Mesenchymal stem cell (in vitro differentiated cells and primary cell): ENCODE measurements at regions not wholly inside any gene's neighbourhood (a gene's known extent, or its start where the extent isn't known, plus 50 kb on each side); places are given as distances from the start of the nearest gene placed in this dataset.

ENCODE experiments used
- DNase-seq: peaks from one replicate; pipeline ENCODE4 v3.0.0-alpha.2; 2013
- H2AFZ ChIP-seq: one replicate; pipeline ENCODE4 v1.6.1; 2013; ENCODE audit warnings: low read depth, mild to moderate bottlenecking, control low read depth, inconsistent platforms, low read length, moderate library complexity
- H2AK5ac ChIP-seq: 2 replicates; pipeline ENCODE4 v1.6.1; 2013; ENCODE audit warnings: low read length, moderate library complexity, mild to moderate bottlenecking, inconsistent platforms; ENCODE audit not compliant: severe bottlenecking
- H2BK120ac ChIP-seq: one replicate; pipeline ENCODE4 v1.6.1; 2013; ENCODE audit warnings: low read depth, mild to moderate bottlenecking, inconsistent platforms, low read length, moderate library complexity
- H2BK12ac ChIP-seq, 2 experiments: one replicate each; pipeline ENCODE4 v1.6.1; 2013; ENCODE audit warnings: inconsistent platforms in 2 of 2, low read length in 2 of 2, mild to moderate bottlenecking in 2 of 2, moderate library complexity in 2 of 2, control low read depth in 1 of 2
- H2BK15ac ChIP-seq: one replicate; pipeline ENCODE4 v1.6.1; 2013; ENCODE audit warnings: mild to moderate bottlenecking, low read depth, inconsistent platforms; ENCODE audit not compliant: poor library complexity, severe bottlenecking
- H2BK5ac ChIP-seq: 2 replicates; pipeline ENCODE4 v1.6.1; 2013; ENCODE audit warnings: low read depth, mild to moderate bottlenecking, low read length, control low read depth, inconsistent platforms; ENCODE audit not compliant: poor library complexity, severe bottlenecking
- H3K14ac ChIP-seq, 2 experiments: one replicate each; pipeline ENCODE4 v1.6.1; 2013; ENCODE audit warnings: inconsistent platforms in 2 of 2, low read length in 2 of 2, control low read depth in 1 of 2, mild to moderate bottlenecking in 1 of 2, moderate library complexity in 1 of 2
- H3K18ac ChIP-seq, 2 experiments: one replicate each; pipeline ENCODE4 v1.6.1; 2013; ENCODE audit warnings: inconsistent platforms in 2 of 2, low read length in 2 of 2, control low read depth in 1 of 2, low read depth in 1 of 2, mild to moderate bottlenecking in 1 of 2
- H3K23ac ChIP-seq, 2 experiments: one replicate each; pipeline ENCODE4 v1.6.1; 2013; ENCODE audit warnings: inconsistent platforms in 2 of 2, low read length in 2 of 2, mild to moderate bottlenecking in 2 of 2, moderate library complexity in 2 of 2, control low read depth in 1 of 2
- H3K27ac ChIP-seq: 2 replicates; pipeline ENCODE4 v1.5.1; 2013; ENCODE audit warnings: mild to moderate bottlenecking, moderate library complexity, low read length, control low read depth, inconsistent platforms; ENCODE audit not compliant: poor library complexity, severe bottlenecking
- H3K27me3 ChIP-seq, 2 experiments: 2 replicates each; pipeline versions ENCODE4 v1.6.1 to v1.7.0; 2013; ENCODE audit warnings: low read length in 2 of 2, mild to moderate bottlenecking in 2 of 2, moderate library complexity in 2 of 2, control low read depth in 1 of 2, inconsistent platforms in 1 of 2; ENCODE audit not compliant: control insufficient read depth in 1 of 2, insufficient read depth in 1 of 2
- H3K36me3 ChIP-seq, 2 experiments: 2 replicates each; pipeline versions ENCODE4 v1.6.1 to v1.7.0; 2013; ENCODE audit warnings: low read length in 2 of 2, control low read depth in 1 of 2, inconsistent platforms in 1 of 2, low read depth in 1 of 2, mild to moderate bottlenecking in 1 of 2; ENCODE audit not compliant: insufficient read depth in 2 of 2, control insufficient read depth in 1 of 2
- H3K4ac ChIP-seq, 2 experiments: one replicate each; pipeline ENCODE4 v1.6.1; 2013; ENCODE audit warnings: inconsistent platforms in 2 of 2, low read length in 2 of 2, mild to moderate bottlenecking in 2 of 2, moderate library complexity in 2 of 2, control low read depth in 1 of 2, low read depth in 1 of 2
- H3K4me1 ChIP-seq: 2 replicates; pipeline ENCODE4 v1.6.1; 2013; ENCODE audit warnings: low read depth, low read length, control low read depth; ENCODE audit not compliant: control insufficient read depth, insufficient read depth
- H3K4me2 ChIP-seq: 2 replicates; pipeline ENCODE4 v1.6.1; 2013; ENCODE audit warnings: low read length, mild to moderate bottlenecking, inconsistent platforms; ENCODE audit not compliant: poor library complexity, severe bottlenecking
- H3K4me3 ChIP-seq, 2 experiments: 2 replicates each; pipeline versions ENCODE4 v1.5.1 to v1.7.0; 2013; ENCODE audit warnings: low read length in 2 of 2, mild to moderate bottlenecking in 2 of 2, control low read depth in 1 of 2, low read depth in 1 of 2; ENCODE audit not compliant: insufficient read depth in 1 of 2
- H3K79me1 ChIP-seq: replicated peaks from 2 replicates; pipeline ENCODE4 v1.6.1; 2013; ENCODE audit warnings: mild to moderate bottlenecking, control low read depth, low read length, inconsistent platforms; ENCODE audit not compliant: poor library complexity, severe bottlenecking
- H3K9ac ChIP-seq: 2 replicates; pipeline ENCODE4 v1.7.0; 2013; ENCODE audit warnings: mild to moderate bottlenecking, low read length, moderate library complexity
- H3K9me3 ChIP-seq: 2 replicates; pipeline ENCODE4 v1.7.0; 2013; ENCODE audit warnings: mild to moderate bottlenecking, low read length; ENCODE audit not compliant: control insufficient read depth
- H4K8ac ChIP-seq: one replicate; pipeline ENCODE4 v1.6.1; 2013; ENCODE audit warnings: inconsistent platforms, mild to moderate bottlenecking, low read length, moderate library complexity
- H4K91ac ChIP-seq: one replicate; pipeline ENCODE4 v1.6.1; 2013; ENCODE audit warnings: mild to moderate bottlenecking, low read length, inconsistent platforms
- WGBS: methylation state at CpG from one replicate; pipeline ENCODE4 v1.1.7; 2013; ENCODE audit warnings: mixed read lengths; 5-methylcytosine and 5-hydroxymethylcytosine counted together

GRCh38 chr14:87497301-87497700, 495.7 kb downstream of the GALC start:
- no peaks in the 10 kb centered on the region for H3K79me1 ChIP-seq
- no peak overlapping the region for H3K27ac ChIP-seq
- no peaks in the 10 kb centered on the region for H3K36me3 ChIP-seq
- no peak overlapping the region for H4K8ac ChIP-seq
- no peak overlapping the region for H3K4ac ChIP-seq
- no peak overlapping the region for H2AK5ac ChIP-seq
- H3K4me1 ChIP-seq = peaks cover 2% of the 10 kb centered on the region
- no peak overlapping the region for H2BK5ac ChIP-seq
- no peak for DNase-seq
- H3K4me3 ChIP-seq = no peak overlapping the region
- no peak overlapping the region for H2AFZ ChIP-seq
- no peak overlapping the region for H3K23ac ChIP-seq
- H3K9me3 ChIP-seq = no peaks in the 10 kb centered on the region
- no peak overlapping the region for H2BK120ac ChIP-seq
- no peaks in the 10 kb centered on the region for H3K27me3 ChIP-seq
- H3K9ac ChIP-seq = no peak overlapping the region
- H2BK15ac ChIP-seq = no peak overlapping the region
- no peak overlapping the region for H3K14ac ChIP-seq
- H2BK12ac ChIP-seq = no peak overlapping the region
- no peak overlapping the region for H4K91ac ChIP-seq
- WGBS = 88% methylated on average over 3 of the region's 3 CpGs
- H3K4me2 ChIP-seq = no peak overlapping the region
- no peak overlapping the region for H3K18ac ChIP-seq

DNA sequence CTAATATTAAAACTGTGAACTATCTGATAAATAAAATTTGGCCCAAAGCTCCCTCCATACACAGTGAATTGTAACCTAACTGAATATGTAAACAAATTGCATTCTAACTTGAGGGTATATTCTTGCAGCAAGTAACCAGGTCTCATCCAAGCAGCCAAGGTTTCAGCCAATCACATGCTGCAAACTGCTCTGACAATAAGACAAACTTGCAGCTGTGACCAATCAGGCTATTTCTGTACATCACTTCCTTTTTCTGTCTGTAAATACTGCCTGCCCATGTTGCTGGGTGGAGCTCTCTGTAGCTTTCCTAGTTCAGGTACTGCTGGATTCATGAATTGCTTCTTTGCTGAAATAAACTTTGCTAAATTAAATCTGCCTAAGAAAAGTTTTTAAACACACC, 499.0 kb downstream of the GALC start:
- Histone ChIP-seq H3K9me3 (no peaks in the 10 kb centered on the region), H3K18ac (no peak overlapping the region), H3K4me2 (no peak overlapping the region), H3K36me3 (no peaks in the 10 kb centered on the region), H3K14ac (no peak overlapping the region), H4K8ac (no peak overlapping the region), H3K9ac (no peak overlapping the region), H2BK15ac (no peak overlapping the region), H3K27me3 (no peaks in the 10 kb centered on the region), H2BK120ac (no peak overlapping the region), H2AFZ (no peak overlapping the region), H3K4ac (no peak overlapping the region), H4K91ac (no peak overlapping the region), H3K79me1 (no peaks in the 10 kb centered on the region), H2BK12ac (no peak overlapping the region), H2BK5ac (no peak overlapping the region), H3K23ac (no peak overlapping the region), H3K4me3 (no peak overlapping the region), H2AK5ac (no peak overlapping the region), H3K27ac (no peak overlapping the region), H3K4me1 (peaks cover 2% of the 10 kb centered on the region)
- no peak for DNase-seq

DNA sequence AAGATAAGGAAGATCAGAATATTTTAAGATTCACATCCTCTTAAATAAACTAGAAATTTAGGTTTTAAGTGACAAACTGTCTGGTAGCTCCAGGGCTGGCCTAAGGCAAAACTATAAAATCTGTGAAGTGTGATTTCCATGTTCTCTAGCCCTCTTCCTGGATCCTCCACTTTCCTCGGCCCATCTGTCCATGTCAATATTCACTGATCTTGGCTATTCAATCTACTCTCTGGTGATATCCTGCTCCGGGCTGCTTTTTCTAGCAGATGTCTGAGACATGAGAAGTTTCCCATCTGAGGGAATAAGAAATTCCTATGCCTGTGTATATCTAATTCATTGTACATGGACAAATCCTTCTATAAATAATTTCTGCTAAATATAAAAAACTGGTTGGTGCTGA, 500.4 kb downstream of the GALC start:
- 100% methylated on average over 1 of the region's 2 CpGs for WGBS

GRCh38 chr14:87491816-87492215, 501.2 kb downstream of the GALC start:
- Histone ChIP-seq H2BK120ac (no peak overlapping the region), H3K9me3 (no peaks in the 10 kb centered on the region), H3K27ac (no peak overlapping the region), H2BK15ac (no peak overlapping the region), H3K4ac (no peak overlapping the region), H3K14ac (no peak overlapping the region), H2BK5ac (no peak overlapping the region), H2BK12ac (no peak overlapping the region), H3K27me3 (no peaks in the 10 kb centered on the region), H3K4me1 (no peaks in the 10 kb centered on the region), H3K9ac (no peak overlapping the region), H4K8ac (no peak overlapping the region), H2AFZ (no peak overlapping the region), H3K18ac (no peak overlapping the region), H2AK5ac (no peak overlapping the region), H3K36me3 (no peaks in the 10 kb centered on the region), H3K79me1 (no peaks in the 10 kb centered on the region), H3K4me2 (no peak overlapping the region), H3K23ac (no peak overlapping the region), H4K91ac (no peak overlapping the region), H3K4me3 (no peak overlapping the region)
- no peak for DNase-seq
- WGBS = 86% methylated on average over 2 of the region's 2 CpGs

More for the DNA sequence above, 500.4 kb downstream of the GALC start:
- no peaks in the 10 kb centered on the region for H3K27me3 ChIP-seq
- H2AK5ac ChIP-seq = no peak overlapping the region
- no peak overlapping the region for H3K14ac ChIP-seq
- H3K9me3 ChIP-seq = no peaks in the 10 kb centered on the region
- DNase-seq = no peak
- no peaks in the 10 kb centered on the region for H3K79me1 ChIP-seq
- no peaks in the 10 kb centered on the region for H3K36me3 ChIP-seq
- no peak overlapping the region for H3K4me2 ChIP-seq
- H2BK12ac ChIP-seq = no peak overlapping the region
- no peak overlapping the region for H3K9ac ChIP-seq
- H4K91ac ChIP-seq = no peak overlapping the region
- no peak overlapping the region for H3K23ac ChIP-seq
- H3K4me3 ChIP-seq = no peak overlapping the region
- H4K8ac ChIP-seq = no peak overlapping the region
- H2BK120ac ChIP-seq = no peak overlapping the region
- no peaks in the 10 kb centered on the region for H3K4me1 ChIP-seq
- no peak overlapping the region for H2AFZ ChIP-seq
- no peak overlapping the region for H2BK15ac ChIP-seq
- no peak overlapping the region for H3K18ac ChIP-seq
- no peak overlapping the region for H3K4ac ChIP-seq
- no peak overlapping the region for H3K27ac ChIP-seq
- H2BK5ac ChIP-seq = no peak overlapping the region
